Heart left ventricle (tissue), 13 donors: ENCODE measurements at regions not wholly inside any gene's neighbourhood (a gene's known extent, or its start where the extent isn't known, plus 50 kb on each side); places are given as distances from the start of the nearest gene placed in this dataset.

Experiments
- POLR2A ChIP-seq, 2 donors: fragments of 450-650 bp; IDR thresholded peaks; one replicate each; pipeline ENCODE4 v1.6.1; 2017; ENCODE audit warnings: antibody characterized with exemption in 2 of 2, mild to moderate bottlenecking in 2 of 2, moderate library complexity in 2 of 2
- TF ChIP-seq, protein P1 (sequence below), 12 donors: fragments of 200-600 bp; sonication (generic) in 4 of 12; IDR thresholded peaks; one replicate each; pipeline versions ENCODE4 v1.5.0 to v1.8.0; 2018 to 2022; ENCODE audit warnings: antibody characterized with exemption in 12 of 12, mild to moderate bottlenecking in 5 of 12
- donor health status: ischemic (EF 13 %, LVEDD 7.1; RV severe dilation, severe dysfunction).
- donor health status: DM: no; HTN: yes; CAD: no.
- donor health status: DM: no; HTN: no; CAD: no.
- donor health status: ischemic (EF 25% LVEDD 6.9; RV normal size, moderate dysfunction).
- donor health status: ischemic (EF 25% LVEDD 5.7; RV mildly dilated, moderate dysfunction).
- donor health status: ischemic (EF 35%, LVEDD 5.7; RV mildly dilated, moderate dysfunction).
- donor health status: nonischemic (EF 11% LVEDD 7.7; RV severe dilation, severe dysfunction).
- donor health status: DM: yes; HTN: yes; CAD: no.
- donor health status: PGD.
- donor health status: ischemic (EF 29% LVEDD 5.4; RV normal size, mild dysfunction).
- donor health status: nonischemic (EF 23%, LVEDD 6.1; RV moderate dilation, normal function).

GRCh38 chr2:116117845-116118244 is 1675.4 kb downstream of the DPP10 start:
- TF ChIP-seq, protein P1, sequence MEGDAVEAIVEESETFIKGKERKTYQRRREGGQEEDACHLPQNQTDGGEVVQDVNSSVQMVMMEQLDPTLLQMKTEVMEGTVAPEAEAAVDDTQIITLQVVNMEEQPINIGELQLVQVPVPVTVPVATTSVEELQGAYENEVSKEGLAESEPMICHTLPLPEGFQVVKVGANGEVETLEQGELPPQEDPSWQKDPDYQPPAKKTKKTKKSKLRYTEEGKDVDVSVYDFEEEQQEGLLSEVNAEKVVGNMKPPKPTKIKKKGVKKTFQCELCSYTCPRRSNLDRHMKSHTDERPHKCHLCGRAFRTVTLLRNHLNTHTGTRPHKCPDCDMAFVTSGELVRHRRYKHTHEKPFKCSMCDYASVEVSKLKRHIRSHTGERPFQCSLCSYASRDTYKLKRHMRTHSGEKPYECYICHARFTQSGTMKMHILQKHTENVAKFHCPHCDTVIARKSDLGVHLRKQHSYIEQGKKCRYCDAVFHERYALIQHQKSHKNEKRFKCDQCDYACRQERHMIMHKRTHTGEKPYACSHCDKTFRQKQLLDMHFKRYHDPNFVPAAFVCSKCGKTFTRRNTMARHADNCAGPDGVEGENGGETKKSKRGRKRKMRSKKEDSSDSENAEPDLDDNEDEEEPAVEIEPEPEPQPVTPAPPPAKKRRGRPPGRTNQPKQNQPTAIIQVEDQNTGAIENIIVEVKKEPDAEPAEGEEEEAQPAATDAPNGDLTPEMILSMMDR (IDR thresholded peaks at IDR 0.05) = no peak
- no peak for TF ChIP-seq POLR2A (IDR thresholded peaks at IDR 0.05)
